ENCODE measurements at regions not wholly inside any gene's neighbourhood (a gene's known extent, or its start where the extent isn't known, plus 50 kb on each side); places are given as distances from the start of the nearest gene placed in this dataset.

GRCh38 chr7:155995183-155995612, 182.9 kb upstream of the SHH start:
- TF ChIP-seq RAD21 (IDR thresholded peaks at IDR 0.05; ENCODE audit: low read length): no peak
- no peak for TF ChIP-seq POLR2A (IDR thresholded peaks at IDR 0.05; ENCODE audit: low read depth, low read length)
- no peak for TF ChIP-seq CTCF (conservative IDR thresholded peaks at IDR 0.05; ENCODE audit: low read depth, low read length)
- TF ChIP-seq FOS (IDR thresholded peaks at IDR 0.05; ENCODE audit: low read depth, low read length): no peak
- no peak for TF ChIP-seq CEBPB (IDR thresholded peaks at IDR 0.05; ENCODE audit: low read depth, low read length)
- no peak for TF ChIP-seq MXI1 (IDR thresholded peaks at IDR 0.05; ENCODE audit: borderline replicate concordance, low read depth, low read length)
- no peak for TF ChIP-seq MAFK (IDR thresholded peaks at IDR 0.05; ENCODE audit: low read depth, low read length)
